NCI-H446 (cell line): ENCODE measurements at regions not wholly inside any gene's neighbourhood (a gene's known extent, or its start where the extent isn't known, plus 50 kb on each side); places are given as distances from the start of the nearest gene placed in this dataset.
"Not testable (repeated sequence)": the region's sequence is repeated elsewhere in the genome, so short reads cannot be mapped to it uniquely, and the experiment has no call there.

Source experiments
- DNase-seq, 2 experiments: peaks; one replicate each; lab custom pipeline; 2025; lab: John Stamatoyannopoulos, UW

GRCh38 chr1:70554341-70554740 is 143.3 kb downstream of the CTH start:
- DNase-seq, result no peak

DNA sequence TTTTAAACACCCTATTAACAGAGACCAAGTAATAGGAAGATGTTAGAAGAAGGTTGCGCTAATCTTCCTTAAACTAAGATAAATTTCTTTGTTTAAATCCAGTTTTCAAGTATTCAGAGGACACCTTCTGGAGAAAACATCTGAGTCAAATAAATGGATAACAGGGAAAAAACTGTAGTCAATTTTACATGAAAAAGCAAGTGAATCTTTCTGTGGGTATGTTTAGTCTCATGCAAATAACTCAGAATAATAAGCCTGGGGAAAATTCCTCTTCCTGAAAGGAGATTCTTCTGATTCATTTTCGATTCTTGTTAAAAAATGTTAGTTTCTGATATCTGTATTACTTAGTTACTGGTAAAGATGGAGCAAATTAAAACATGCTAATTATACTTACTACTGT is 145.5 kb downstream of the CTH start:
- DNase-seq, result no peak

DNA sequence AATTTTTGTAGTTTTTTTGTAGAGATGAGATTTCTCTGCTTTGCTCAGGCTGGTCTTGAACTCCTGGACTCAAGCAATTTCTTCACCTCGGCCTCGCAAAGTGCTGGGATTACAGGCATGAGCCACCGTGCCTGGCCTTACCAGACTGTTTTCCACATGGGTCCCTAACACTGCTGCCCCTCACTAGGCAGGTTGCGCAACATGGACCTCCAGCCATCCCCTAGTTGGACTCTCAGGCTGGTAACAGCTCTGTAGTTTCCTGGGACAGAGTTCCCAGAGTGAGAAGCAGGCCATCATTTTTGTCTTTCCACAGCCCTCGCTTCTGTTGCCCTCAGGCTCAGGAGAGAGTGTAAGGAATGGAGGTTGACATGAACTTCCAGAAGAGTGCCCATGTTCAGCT is 156.1 kb downstream of the CTH start:
- DNase-seq, result no peak

DNA sequence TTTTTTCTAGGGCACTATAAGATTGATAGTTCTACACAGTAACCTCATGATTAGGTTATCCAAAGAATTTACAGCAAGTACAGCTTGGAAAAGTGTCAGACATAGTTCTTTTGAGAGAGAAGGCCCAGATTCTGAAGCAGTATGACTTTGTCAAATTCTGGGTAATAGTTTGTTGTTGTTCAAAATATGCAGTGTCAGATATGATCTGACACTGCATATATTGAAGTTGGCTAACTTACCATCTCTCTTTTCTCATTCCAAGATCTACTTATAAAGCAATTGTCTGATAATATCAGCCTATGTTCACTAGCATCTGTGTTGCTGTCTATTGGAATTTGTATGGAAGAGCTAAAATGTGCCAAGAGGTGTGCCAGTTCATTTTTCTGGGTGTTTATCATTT is 160.1 kb downstream of the CTH start:
- no peak for DNase-seq

GRCh38 chr1:70573317-70573843 is 162.3 kb downstream of the CTH start:
- no peak for DNase-seq

- DNase-seq, result no peak
Observed at GRCh38 chr1:70581661-70582060, 170.6 kb downstream of the CTH start.

DNA sequence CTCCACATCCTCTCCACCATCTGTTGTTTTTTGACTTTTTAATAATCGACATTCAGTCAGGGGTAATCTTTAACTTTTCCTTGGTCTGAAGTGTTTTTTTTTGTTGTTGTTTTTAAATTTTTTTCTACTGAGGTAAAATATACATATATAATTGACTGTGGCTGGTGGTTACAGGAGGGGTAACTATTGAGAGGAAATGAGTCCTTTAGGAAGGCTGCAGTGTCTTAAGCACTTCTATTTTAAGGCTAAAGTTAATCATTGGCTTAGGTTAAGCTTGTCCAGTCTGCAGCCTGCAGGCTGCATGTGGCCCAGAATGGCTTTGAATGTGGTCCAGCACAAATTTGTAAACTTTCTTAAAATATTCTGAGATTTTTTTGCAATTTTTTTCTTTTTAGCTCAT is 172.5 kb downstream of the CTH start:
- DNase-seq, result no peak

DNA sequence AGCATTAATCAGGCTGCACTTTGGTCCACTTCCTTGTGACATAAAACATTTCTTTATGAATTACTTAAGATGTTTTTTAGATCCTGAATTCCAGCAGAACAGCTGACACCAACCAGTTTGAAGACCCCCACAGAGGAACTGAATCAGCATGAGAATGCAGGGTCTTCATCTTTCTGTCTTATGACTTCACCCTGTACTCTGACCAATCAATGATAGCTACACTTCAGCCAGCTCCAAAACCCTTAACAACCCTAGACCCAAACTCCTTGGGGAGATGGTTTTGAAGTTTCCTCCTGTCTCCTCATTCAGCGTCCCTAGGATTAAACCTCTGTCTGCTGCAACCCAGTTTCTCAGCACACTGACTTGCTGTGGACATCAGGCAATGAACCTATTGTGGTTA is 175.0 kb downstream of the CTH start:
- no peak for DNase-seq

GRCh38 chr1:70587872-70588366 is 176.9 kb downstream of the CTH start:
- DNase-seq, result no peak

- DNase-seq, result not testable (repeated sequence)
Observed at GRCh38 chr1:70593551-70593950, 182.5 kb downstream of the CTH start.

GRCh38 chr1:70608815-70609214 is 197.7 kb downstream of the CTH start:
- DNase-seq, result no peak

DNA sequence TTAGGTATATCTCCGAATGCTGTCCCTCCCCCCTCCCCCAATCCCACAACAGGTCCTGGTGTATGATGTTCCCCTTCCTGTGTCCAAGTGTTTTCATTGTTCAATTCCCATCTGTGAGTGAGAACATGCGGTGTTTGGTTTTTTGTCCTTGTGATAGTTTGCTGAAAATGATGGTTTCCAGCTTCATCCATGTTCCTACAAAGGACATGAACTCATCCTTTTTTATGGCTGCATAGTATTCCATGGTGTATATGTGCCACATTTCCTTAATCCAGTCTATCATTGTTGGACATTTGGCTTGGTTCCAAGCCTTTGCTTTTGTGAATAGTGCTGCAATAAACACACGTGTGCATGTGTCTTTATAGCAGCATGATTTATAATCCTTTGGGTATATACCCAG is 199.1 kb downstream of the CTH start:
- not testable (repeated sequence) for DNase-seq

DNA sequence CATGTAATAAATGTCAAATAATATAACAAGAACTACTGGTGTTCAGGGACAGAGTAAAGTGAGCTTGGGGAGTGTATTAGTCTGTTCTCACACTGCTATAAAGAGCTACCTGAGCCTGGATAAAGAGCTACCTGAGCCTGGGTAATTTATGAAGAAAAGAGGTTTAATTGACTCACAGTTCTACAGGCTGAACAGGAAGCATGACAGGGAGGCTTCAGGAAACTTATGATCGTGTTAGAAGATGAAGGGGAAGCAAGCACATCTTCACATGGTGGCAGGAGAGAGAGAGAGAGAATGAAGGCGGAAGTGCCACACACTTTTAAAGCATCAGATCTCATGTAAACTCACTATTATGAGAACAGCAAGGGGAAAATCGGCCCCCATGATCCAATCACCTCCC is 205.9 kb downstream of the CTH start:
- DNase-seq, result no peak

- no peak for DNase-seq
Observed at GRCh38 chr1:70617728-70618127, 206.7 kb downstream of the CTH start.

- DNase-seq, result peak in 1 of 2 experiments; percentile 12
Observed at GRCh38 chr1:70627910-70628309, 216.8 kb downstream of the CTH start.

- DNase-seq, result no peak
Observed at GRCh38 chr1:70628973-70629372, 217.9 kb downstream of the CTH start.

- DNase-seq, result no peak
Observed at GRCh38 chr1:70633004-70633403, 221.9 kb downstream of the CTH start.

- DNase-seq, result no peak
Observed at GRCh38 chr1:70635868-70636267, 224.8 kb downstream of the CTH start.

DNA sequence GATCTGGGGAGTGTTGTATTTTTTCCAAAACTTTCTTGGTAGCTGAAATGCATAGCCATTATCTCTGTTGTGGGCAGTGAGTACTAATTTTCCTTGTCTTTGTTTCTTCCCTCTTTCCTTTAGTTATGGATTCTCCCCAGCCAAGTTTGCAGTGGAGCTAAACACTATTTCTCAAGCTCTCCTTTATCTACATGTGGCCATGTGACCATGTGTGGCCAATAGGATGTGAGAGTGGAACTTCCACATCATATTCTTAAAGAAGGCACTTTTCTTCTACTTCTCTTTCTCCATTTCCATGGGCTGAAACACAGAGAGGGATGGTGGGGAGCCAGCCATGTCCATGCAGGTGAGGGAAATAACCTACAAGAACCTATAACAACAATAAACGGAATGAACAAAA is 230.8 kb downstream of the CTH start:
- no peak for DNase-seq

- DNase-seq, result no peak
Observed at GRCh38 chr1:70656361-70656760, 245.3 kb downstream of the CTH start.

DNA sequence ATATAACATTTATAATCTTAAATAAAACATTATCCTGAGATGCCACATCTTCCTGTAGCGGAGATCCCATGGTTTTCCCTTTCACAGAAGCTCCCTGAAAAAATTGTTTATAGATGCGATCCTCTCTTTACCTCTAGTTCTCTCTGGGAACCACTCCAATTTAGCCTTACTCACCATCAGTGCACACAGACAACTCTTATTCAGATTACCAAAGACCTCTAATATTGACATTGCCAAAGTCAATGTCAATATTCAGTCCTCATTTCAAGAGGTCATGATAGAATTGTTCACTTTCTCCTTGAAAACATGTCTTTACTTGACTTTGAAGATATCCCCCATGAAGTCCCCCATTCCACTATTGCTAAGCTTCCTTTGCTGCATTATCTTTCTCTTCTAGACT is 248.8 kb downstream of the CTH start:
- DNase-seq, result no peak

DNA sequence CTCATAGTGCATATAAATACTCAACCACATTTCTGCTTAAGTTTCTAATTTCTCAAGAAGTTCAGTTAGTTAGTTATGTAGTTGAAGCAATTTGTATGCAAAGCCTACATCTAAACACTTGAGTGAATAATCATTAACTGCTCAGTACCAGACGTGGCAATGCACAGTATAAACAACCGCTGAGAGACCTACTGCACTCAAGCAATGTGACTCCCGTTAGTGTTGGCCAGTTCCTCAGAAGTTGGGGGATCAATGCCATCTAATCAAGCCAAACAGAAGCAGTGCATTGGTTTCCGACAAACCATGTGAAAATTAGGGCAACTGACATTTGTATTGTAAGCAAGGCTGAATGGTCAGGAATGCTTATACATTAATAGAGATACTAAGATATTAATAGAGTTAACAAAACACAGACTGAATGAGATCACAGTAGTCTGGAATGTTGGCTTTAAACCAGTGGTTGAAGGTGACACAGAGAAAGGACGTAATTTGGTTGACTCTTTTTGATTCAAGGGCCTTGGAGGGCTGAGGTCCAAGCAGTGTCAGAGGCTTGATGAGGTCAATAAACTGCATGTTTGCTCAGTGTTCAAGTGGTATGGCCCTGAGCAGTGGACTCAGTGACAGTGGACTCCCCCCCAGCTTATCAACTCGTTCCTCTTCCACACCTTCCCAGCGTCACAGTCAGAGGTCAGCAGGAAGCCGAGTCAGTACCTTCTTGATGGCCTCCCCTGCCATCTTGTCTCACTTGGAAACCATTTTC is 255.5 kb downstream of the CTH start:
- no peak for DNase-seq

DNA sequence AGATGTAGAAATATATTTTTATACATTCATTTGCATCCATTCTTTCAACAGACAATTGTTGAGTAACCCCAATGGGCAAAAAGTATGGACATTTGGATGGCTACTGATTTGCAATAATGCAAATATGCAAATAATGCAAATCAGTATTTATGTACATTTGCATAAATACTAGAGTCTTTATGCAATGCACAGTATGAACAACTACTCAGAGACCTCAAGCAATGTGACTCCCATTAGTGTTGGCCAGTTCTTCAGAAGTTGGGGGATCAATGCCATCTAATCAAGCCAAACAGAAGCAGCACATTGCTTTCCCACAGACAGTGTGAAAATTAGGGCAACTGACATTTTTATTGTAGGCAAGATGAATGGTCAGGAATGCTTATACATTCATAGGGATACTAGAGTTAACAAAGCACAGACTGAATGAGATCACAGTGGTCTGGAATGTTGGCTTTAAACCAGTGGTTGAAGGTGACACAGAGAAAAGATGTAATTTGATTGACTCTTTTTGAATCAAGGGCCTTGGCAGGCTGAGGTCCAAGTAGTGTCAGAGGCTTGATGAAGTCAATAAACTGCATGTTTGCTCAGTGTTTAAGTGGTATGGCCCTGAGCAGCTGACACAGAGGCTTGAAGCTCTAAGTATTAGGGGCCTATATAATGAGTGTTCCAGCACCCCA is 256.6 kb downstream of the CTH start:
- peak in 1 of 2 experiments; percentile 55 for DNase-seq
